ENCODE measurements at regions not wholly inside any gene's neighbourhood (a gene's known extent, or its start where the extent isn't known, plus 50 kb on each side); places are given as distances from the start of the nearest gene placed in this dataset.

DNA sequence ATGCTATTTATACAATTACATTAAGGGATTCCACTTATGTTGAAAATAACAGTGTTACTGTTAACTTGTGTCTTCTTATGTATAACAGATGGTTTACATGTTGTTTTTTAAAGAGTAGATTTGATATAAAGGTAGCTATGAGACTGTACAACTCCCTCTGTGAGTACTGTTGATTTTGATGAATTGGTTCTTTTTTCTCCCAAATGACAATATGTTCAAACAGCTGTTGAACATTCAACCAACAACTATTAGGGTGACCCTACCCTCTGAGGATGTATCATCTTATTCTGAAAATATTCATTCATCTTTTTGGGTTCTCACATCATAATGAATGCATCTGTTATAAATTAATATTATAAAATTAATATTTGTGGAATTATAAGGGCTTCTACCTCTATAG lies 456.9 kb upstream of the MGAT4C start:
- Mint-ChIP-seq H3K27me3 (ENCODE audit: low read depth) (no peaks in the 10 kb centered on the region), H3K36me3 (ENCODE audit: insufficient read depth in 1 of 3, low read depth in 3 of 3) (peaks cover 9 to 18% (median 9%) of the 10 kb centered on the region in 3 experiments), H3K9me3 (peaks cover 19 to 22% of the 10 kb centered on the region in 2 experiments), H3K27ac (no peak overlapping the region), H3K4me1 (no peaks in the 10 kb centered on the region), H3K4me3 (no peak overlapping the region)
- no peak overlapping the region for H2AFZ ChIP-seq (ENCODE audit: low read length)
- no peaks in the 10 kb centered on the region for H3K9me3 ChIP-seq (ENCODE audit: control insufficient read depth, low read depth, low read length)
- H3K4ac ChIP-seq (ENCODE audit: low read depth, low read length), result no peak overlapping the region
- H3K18ac ChIP-seq (ENCODE audit: insufficient read length, low read depth, low read length), result no peak overlapping the region
- no peak overlapping the region for H2BK5ac ChIP-seq (ENCODE audit: insufficient read length, low read length)
- H3K27ac ChIP-seq (ENCODE audit: insufficient read length, low read depth, low read length), result no peak overlapping the region
- H2BK120ac ChIP-seq (ENCODE audit: low read depth, low read length, poor library complexity, severe bottlenecking), result no peak overlapping the region
- H3K14ac ChIP-seq (ENCODE audit: insufficient read depth, low read length), result no peak overlapping the region
- H3K79me1 ChIP-seq (ENCODE audit: insufficient read depth, low read depth, low read length, poor library complexity, severe bottlenecking), result no peaks in the 10 kb centered on the region
- DNase-seq, result no peak
- no peak overlapping the region for H3K56ac ChIP-seq (ENCODE audit: insufficient read length, low read depth, low read length)
- no peak overlapping the region for H2AK5ac ChIP-seq (ENCODE audit: insufficient read length, low read length)
- H3K4me2 ChIP-seq (ENCODE audit: insufficient read depth, insufficient read length, low read length), result no peak overlapping the region
- H4K5ac ChIP-seq (ENCODE audit: insufficient read length, low read depth, low read length), result no peak overlapping the region
- no peaks in the 10 kb centered on the region for H3K4me1 ChIP-seq (ENCODE audit: insufficient read depth, low read length)
- no peak overlapping the region for H2BK12ac ChIP-seq (ENCODE audit: insufficient read length, low read depth, low read length)
- H3K23me2 ChIP-seq (ENCODE audit: insufficient read length, low read depth, low read length, poor library complexity, severe bottlenecking), result no peaks in the 10 kb centered on the region
- TF ChIP-seq, protein P1, sequence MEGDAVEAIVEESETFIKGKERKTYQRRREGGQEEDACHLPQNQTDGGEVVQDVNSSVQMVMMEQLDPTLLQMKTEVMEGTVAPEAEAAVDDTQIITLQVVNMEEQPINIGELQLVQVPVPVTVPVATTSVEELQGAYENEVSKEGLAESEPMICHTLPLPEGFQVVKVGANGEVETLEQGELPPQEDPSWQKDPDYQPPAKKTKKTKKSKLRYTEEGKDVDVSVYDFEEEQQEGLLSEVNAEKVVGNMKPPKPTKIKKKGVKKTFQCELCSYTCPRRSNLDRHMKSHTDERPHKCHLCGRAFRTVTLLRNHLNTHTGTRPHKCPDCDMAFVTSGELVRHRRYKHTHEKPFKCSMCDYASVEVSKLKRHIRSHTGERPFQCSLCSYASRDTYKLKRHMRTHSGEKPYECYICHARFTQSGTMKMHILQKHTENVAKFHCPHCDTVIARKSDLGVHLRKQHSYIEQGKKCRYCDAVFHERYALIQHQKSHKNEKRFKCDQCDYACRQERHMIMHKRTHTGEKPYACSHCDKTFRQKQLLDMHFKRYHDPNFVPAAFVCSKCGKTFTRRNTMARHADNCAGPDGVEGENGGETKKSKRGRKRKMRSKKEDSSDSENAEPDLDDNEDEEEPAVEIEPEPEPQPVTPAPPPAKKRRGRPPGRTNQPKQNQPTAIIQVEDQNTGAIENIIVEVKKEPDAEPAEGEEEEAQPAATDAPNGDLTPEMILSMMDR (conservative IDR thresholded peaks at IDR 0.05), result no peak
- H4K91ac ChIP-seq (ENCODE audit: insufficient read length, low read depth, low read length), result no peak overlapping the region
- no peak overlapping the region for H4K8ac ChIP-seq (replicated peaks; ENCODE audit: insufficient read length, low read depth, low read length)
- no peak overlapping the region for H3K9ac ChIP-seq (ENCODE audit: extremely low read depth, insufficient read length, low read length)
- no peaks in the 10 kb centered on the region for H4K20me1 ChIP-seq (ENCODE audit: control insufficient read depth, insufficient read depth, insufficient read length)
- H3K79me2 ChIP-seq (ENCODE audit: insufficient read depth, low read length), result no peaks in the 10 kb centered on the region
- H3K23ac ChIP-seq (ENCODE audit: insufficient read length, low read depth, low read length), result no peak overlapping the region
- no peaks in the 10 kb centered on the region for H3K27me3 ChIP-seq (ENCODE audit: insufficient read depth, low read length)
- H2BK20ac ChIP-seq (ENCODE audit: low read depth, low read length, poor library complexity, severe bottlenecking), result no peak overlapping the region
- no peak overlapping the region for H3T11ph ChIP-seq (ENCODE audit: low read length)
- H2BK15ac ChIP-seq (ENCODE audit: low read depth, low read length), result no peak overlapping the region
